Neural cell (in vitro differentiated cells): ENCODE measurements at regions not wholly inside any gene's neighbourhood (a gene's known extent, or its start where the extent isn't known, plus 50 kb on each side); places are given as distances from the start of the nearest gene placed in this dataset.
"Not testable (repeated sequence)": the region's sequence is repeated elsewhere in the genome, so short reads cannot be mapped to it uniquely, and the experiment has no call there.

ENCODE experiments used
- EP300 ChIP-seq: fragments of 450-650 bp; conservative IDR thresholded peaks from 2 replicates; pipeline ENCODE4 v1.6.1; 2014; ENCODE audit warnings: antibody characterized with exemption, mild to moderate bottlenecking, moderate library complexity; ENCODE audit not compliant: poor library complexity, severe bottlenecking
- EZH2 ChIP-seq: fragments of 200-600, 300-800 bp; shearing (Covaris generic), sonication (generic); IDR thresholded peaks from 2 replicates; pipeline ENCODE4 v1.6.1; 2014; ENCODE audit warnings: antibody characterized with exemption, low read length, borderline replicate concordance, mild to moderate bottlenecking; ENCODE audit not compliant: insufficient read depth, poor library complexity, severe bottlenecking
- POLR2AphosphoS5 ChIP-seq: IDR thresholded peaks from 2 replicates; pipeline ENCODE4 v1.6.1; 2012
- RAD21 ChIP-seq: fragments of 450-650 bp; conservative IDR thresholded peaks from 2 replicates; pipeline ENCODE4 v1.6.1; 2014; ENCODE audit warnings: antibody characterized with exemption, mild to moderate bottlenecking, moderate library complexity
- SMC3 ChIP-seq: fragments of 450-650 bp; conservative IDR thresholded peaks from 2 replicates; pipeline ENCODE4 v1.6.1; 2014; ENCODE audit warnings: antibody characterized with exemption, mild to moderate bottlenecking, moderate library complexity; ENCODE audit not compliant: poor library complexity
- TAF1 ChIP-seq: IDR thresholded peaks from 2 replicates; pipeline ENCODE4 v1.6.1; 2012; ENCODE audit warnings: low read depth
- TF ChIP-seq, protein P1 (sequence below): fragments of 450-650 bp; IDR thresholded peaks from 2 replicates; pipeline ENCODE4 v1.5.1; 2014; ENCODE audit warnings: antibody characterized with exemption, mild to moderate bottlenecking, moderate library complexity; ENCODE audit not compliant: poor library complexity, severe bottlenecking
- TF ChIP-seq, protein P2 (sequence below): IDR thresholded peaks from 2 replicates; pipeline ENCODE4 v1.6.1; 2012; ENCODE audit warnings: borderline replicate concordance

DNA sequence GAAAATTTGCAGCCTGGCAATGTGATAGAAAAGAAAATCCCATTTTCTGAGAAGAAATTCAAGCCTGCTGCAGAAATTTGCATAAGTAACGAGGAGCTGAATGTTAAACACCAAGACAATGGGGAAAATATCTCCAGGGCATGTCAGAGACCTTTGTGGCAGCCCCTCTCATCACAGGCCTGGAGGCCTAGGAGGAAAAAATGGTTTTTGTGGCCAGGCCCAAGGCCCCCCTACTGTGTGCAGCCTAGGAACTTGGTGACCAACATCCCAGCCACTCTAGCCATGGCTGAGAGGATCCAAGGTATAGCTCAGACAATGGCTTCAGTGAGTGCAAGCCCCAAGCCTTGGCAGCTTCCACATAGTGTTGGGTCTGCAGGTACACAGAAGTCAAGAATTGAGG is 135.6 kb upstream of the CEP126 start:
- TF ChIP-seq, protein P1, sequence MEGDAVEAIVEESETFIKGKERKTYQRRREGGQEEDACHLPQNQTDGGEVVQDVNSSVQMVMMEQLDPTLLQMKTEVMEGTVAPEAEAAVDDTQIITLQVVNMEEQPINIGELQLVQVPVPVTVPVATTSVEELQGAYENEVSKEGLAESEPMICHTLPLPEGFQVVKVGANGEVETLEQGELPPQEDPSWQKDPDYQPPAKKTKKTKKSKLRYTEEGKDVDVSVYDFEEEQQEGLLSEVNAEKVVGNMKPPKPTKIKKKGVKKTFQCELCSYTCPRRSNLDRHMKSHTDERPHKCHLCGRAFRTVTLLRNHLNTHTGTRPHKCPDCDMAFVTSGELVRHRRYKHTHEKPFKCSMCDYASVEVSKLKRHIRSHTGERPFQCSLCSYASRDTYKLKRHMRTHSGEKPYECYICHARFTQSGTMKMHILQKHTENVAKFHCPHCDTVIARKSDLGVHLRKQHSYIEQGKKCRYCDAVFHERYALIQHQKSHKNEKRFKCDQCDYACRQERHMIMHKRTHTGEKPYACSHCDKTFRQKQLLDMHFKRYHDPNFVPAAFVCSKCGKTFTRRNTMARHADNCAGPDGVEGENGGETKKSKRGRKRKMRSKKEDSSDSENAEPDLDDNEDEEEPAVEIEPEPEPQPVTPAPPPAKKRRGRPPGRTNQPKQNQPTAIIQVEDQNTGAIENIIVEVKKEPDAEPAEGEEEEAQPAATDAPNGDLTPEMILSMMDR, result not testable (repeated sequence)
- TF ChIP-seq, protein P2, sequence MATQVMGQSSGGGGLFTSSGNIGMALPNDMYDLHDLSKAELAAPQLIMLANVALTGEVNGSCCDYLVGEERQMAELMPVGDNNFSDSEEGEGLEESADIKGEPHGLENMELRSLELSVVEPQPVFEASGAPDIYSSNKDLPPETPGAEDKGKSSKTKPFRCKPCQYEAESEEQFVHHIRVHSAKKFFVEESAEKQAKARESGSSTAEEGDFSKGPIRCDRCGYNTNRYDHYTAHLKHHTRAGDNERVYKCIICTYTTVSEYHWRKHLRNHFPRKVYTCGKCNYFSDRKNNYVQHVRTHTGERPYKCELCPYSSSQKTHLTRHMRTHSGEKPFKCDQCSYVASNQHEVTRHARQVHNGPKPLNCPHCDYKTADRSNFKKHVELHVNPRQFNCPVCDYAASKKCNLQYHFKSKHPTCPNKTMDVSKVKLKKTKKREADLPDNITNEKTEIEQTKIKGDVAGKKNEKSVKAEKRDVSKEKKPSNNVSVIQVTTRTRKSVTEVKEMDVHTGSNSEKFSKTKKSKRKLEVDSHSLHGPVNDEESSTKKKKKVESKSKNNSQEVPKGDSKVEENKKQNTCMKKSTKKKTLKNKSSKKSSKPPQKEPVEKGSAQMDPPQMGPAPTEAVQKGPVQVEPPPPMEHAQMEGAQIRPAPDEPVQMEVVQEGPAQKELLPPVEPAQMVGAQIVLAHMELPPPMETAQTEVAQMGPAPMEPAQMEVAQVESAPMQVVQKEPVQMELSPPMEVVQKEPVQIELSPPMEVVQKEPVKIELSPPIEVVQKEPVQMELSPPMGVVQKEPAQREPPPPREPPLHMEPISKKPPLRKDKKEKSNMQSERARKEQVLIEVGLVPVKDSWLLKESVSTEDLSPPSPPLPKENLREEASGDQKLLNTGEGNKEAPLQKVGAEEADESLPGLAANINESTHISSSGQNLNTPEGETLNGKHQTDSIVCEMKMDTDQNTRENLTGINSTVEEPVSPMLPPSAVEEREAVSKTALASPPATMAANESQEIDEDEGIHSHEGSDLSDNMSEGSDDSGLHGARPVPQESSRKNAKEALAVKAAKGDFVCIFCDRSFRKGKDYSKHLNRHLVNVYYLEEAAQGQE, result not testable (repeated sequence)
- not testable (repeated sequence) for TF ChIP-seq EZH2, TAF1, RAD21, POLR2AphosphoS5, EP300, SMC3
